Heart right ventricle (tissue), 16 donors: ENCODE measurements at regions not wholly inside any gene's neighbourhood (a gene's known extent, or its start where the extent isn't known, plus 50 kb on each side); places are given as distances from the start of the nearest gene placed in this dataset.

ENCODE experiments used
- ATAC-seq, 8 donors: fragments of 200-7000 bp; cut with Tn5 transposase; one replicate each; pipeline ENCODE4 v1.9.1; 2020; ENCODE audit warnings: mild to moderate bottlenecking in 8 of 8, moderate library complexity in 8 of 8, moderate number of reproducible peaks in 1 of 8
- DNase-seq, 2 donors: peaks; one replicate each; pipeline ENCODE4 v3.0.0-alpha.2; 2020
- H3K27ac ChIP-seq, 10 donors: fragments of 200-600 bp; sonication (generic) in 2 of 10; one replicate each; pipeline versions ENCODE4 v1.5.0 to v1.8.0; 2020 to 2022; ENCODE audit warnings: mild to moderate bottlenecking in 3 of 10
- H3K27me3 ChIP-seq, 7 donors: fragments of 200-600 bp; one replicate each; pipeline ENCODE4 v1.8.0; 2021 to 2022; ENCODE audit warnings: mild to moderate bottlenecking in 2 of 7
- H3K36me3 ChIP-seq, 9 donors: fragments of 200-600 bp; sonication (generic) in 1 of 9; one replicate each; pipeline versions ENCODE4 v1.5.0 to v1.8.0; 2020 to 2022; ENCODE audit warnings: mild to moderate bottlenecking in 2 of 9
- H3K4me1 ChIP-seq, 9 donors: fragments of 200-600 bp; sonication (generic) in 1 of 9; one replicate each; pipeline versions ENCODE4 v1.5.0 to v1.8.0; 2020 to 2022; ENCODE audit warnings: mild to moderate bottlenecking in 4 of 9
- H3K4me3 ChIP-seq, 10 donors: fragments of 200-600 bp; sonication (generic) in 2 of 10; one replicate each; pipeline versions ENCODE4 v1.5.0 to v1.8.0; 2020 to 2022; ENCODE audit warnings: mild to moderate bottlenecking in 7 of 10, moderate library complexity in 2 of 10
- H3K9me3 ChIP-seq, 11 donors: fragments of 200-600 bp in 10 of 11; sonication (generic) in 2 of 11; one replicate each; pipeline versions ENCODE4 v1.5.0 to v1.8.0; 2013 to 2022; ENCODE audit warnings: mild to moderate bottlenecking in 2 of 11, control low read depth in 1 of 11, moderate library complexity in 1 of 11
- WGBS, 2 donors: extraction: QIAGEN DNeasy Blood & Tissue Kit; methylation state at CpG; one replicate each; pipeline ENCODE4 v1.1.7; 2013; ENCODE audit warnings: inconsistent platforms in 1 of 2; 5-methylcytosine and 5-hydroxymethylcytosine counted together
- intact Hi-C, 10 donors: fragments of 100-400 bp; cut with DNase I; formaldehyde crosslinking; loops; one replicate each; pipeline versions ENCODE4 v1.11.1 to v1.14.2; 2022
- TF ChIP-seq, protein P1 (sequence below), 9 donors: fragments of 200-600 bp; sonication (generic) in 2 of 9; IDR thresholded peaks; one replicate each; pipeline versions ENCODE4 v1.5.0 to v1.8.0; 2021 to 2022; ENCODE audit warnings: antibody characterized with exemption in 9 of 9, mild to moderate bottlenecking in 5 of 9, moderate library complexity in 1 of 9
- donor health status: Arrhythmogenic right ventricular cardiomyopathy.
- donor health status: ischemic (EF 13 %, LVEDD 7.1; RV severe dilation, severe dysfunction).
- donor health status: healthy with polysubstance abuse.
- donor health status: DM: no; HTN: yes; CAD: no.
- donor health status: DM: no; HTN: no; CAD: no.
- donor health status: ischemic (EF 25% LVEDD 6.9; RV normal size, moderate dysfunction).
- donor health status: ischemic (EF 25% LVEDD 5.7; RV mildly dilated, moderate dysfunction).
- donor health status: healthy.
- donor health status: DM: yes; HTN: yes; CAD: no.
- donor health status: Ischemic cardiomyopathy.
- donor health status: ischemic (EF 35%, LVEDD 5.7; RV mildly dilated, moderate dysfunction).
- donor health status: nonischemic (EF 11% LVEDD 7.7; RV severe dilation, severe dysfunction).
- donor health status: DM: yes; HTN: yes; CAD: no.
- donor health status: PGD.
- donor health status: ischemic (EF 29% LVEDD 5.4; RV normal size, mild dysfunction).
- donor health status: nonischemic (EF 23%, LVEDD 6.1; RV moderate dilation, normal function).

- WGBS, 2 donors = 80 to 81% methylated on average over 3 of the region's 3 CpGs
- Histone ChIP-seq H3K4me1 (no peaks in the 10 kb centered on the region), H3K27me3 (no peaks in the 10 kb centered on the region), H3K9me3 (peaks cover 0 to 6% (median 0%) of the 10 kb centered on the region in 11 donors), H3K4me3 (no peak overlapping the region), H3K27ac (no peak overlapping the region), H3K36me3 (no peaks in the 10 kb centered on the region)
- TF ChIP-seq, protein P1, sequence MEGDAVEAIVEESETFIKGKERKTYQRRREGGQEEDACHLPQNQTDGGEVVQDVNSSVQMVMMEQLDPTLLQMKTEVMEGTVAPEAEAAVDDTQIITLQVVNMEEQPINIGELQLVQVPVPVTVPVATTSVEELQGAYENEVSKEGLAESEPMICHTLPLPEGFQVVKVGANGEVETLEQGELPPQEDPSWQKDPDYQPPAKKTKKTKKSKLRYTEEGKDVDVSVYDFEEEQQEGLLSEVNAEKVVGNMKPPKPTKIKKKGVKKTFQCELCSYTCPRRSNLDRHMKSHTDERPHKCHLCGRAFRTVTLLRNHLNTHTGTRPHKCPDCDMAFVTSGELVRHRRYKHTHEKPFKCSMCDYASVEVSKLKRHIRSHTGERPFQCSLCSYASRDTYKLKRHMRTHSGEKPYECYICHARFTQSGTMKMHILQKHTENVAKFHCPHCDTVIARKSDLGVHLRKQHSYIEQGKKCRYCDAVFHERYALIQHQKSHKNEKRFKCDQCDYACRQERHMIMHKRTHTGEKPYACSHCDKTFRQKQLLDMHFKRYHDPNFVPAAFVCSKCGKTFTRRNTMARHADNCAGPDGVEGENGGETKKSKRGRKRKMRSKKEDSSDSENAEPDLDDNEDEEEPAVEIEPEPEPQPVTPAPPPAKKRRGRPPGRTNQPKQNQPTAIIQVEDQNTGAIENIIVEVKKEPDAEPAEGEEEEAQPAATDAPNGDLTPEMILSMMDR (IDR thresholded peaks at IDR 0.05) = no peak
- ATAC-seq (no peak), DNase-seq (no peak)
- intact Hi-C loops = no loop called here
These were observed 136.6 kb downstream of the HTR1B start for GRCh38 chr6:77326711-77327110.

DNA sequence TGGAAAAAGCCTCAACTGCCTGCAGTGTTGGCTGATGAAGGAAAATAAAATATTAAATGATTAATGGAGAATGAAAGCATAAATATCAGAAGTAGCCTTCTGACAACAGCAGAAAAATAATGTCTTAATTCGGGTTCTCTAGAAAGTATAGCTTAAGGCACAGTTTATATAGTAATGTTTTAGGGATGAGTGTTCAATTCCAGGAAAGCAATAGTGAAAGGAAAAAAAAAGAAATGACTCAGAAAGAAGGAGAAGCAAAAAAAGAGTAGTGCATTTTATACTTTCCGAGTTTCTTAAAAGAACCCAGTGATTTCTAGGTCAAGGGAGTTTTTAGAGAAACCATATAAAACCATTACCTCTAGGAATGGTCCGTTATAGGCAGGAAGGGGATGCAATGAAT lies 137.3 kb downstream of the HTR1B start:
- Histone ChIP-seq H3K4me3 (no peak overlapping the region), H3K36me3 (no peaks in the 10 kb centered on the region), H3K9me3 (peaks cover 0 to 1% (median 0%) of the 10 kb centered on the region in 11 donors), H3K4me1 (peaks cover 0 to 4% (median 0%) of the 10 kb centered on the region in 9 donors), H3K27me3 (no peaks in the 10 kb centered on the region), H3K27ac (no peak overlapping the region)
- no peak for ATAC-seq
- TF ChIP-seq, protein P1 (IDR thresholded peaks at IDR 0.05) = no peak
- WGBS, 2 donors = 83 to 86% methylated on average over 3 of the region's 3 CpGs
- no peak for DNase-seq
- intact Hi-C loops = no loop called here

DNA sequence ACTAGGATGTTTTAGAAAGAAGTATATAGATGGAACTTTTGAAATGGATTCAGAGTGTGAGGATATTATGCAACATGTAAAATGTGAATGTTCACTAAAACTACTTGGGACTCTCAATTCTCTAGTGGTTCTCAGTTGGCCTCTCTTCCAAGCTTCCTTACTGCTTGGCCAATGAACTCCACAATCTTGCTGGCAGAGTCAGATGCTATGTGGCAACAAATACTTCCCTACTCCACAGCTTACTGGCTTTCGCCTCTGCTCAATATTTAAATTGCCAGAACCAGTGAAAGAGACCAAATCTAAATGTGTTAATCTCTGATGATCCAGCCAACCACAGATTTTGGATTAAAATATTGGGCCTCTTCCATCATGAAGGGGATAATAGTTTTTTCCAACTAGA lies 138.4 kb downstream of the HTR1B start:
- 83 to 94% methylated on average over 1 of the region's 1 CpG for WGBS, 2 donors
- peaks cover 0 to 4% (median 0%) of the 10 kb centered on the region in 9 donors for H3K4me1 ChIP-seq
- no peaks in the 10 kb centered on the region for H3K9me3 ChIP-seq
- H3K27ac ChIP-seq = no peak overlapping the region
- TF ChIP-seq, protein P1 (IDR thresholded peaks at IDR 0.05) = no peak
- ATAC-seq (peak; percentile 62 to 93 (median 76)), DNase-seq (peak in 1 of 2 donors; percentile 25)
- intact Hi-C loops = no loop called here
- H3K4me3 ChIP-seq = no peak overlapping the region
- H3K36me3 ChIP-seq = no peaks in the 10 kb centered on the region
- H3K27me3 ChIP-seq = no peaks in the 10 kb centered on the region

GRCh38 chr6:77322604-77323003 lies 140.7 kb downstream of the HTR1B start:
- DNase-seq (no peak), ATAC-seq (no peak)
- TF ChIP-seq, protein P1 (IDR thresholded peaks at IDR 0.05) = no peak
- intact Hi-C loops = no loop called here
- peaks cover 0 to 4% (median 0%) of the 10 kb centered on the region in 9 donors for H3K4me1 ChIP-seq
- no peaks in the 10 kb centered on the region for H3K9me3 ChIP-seq
- no peaks in the 10 kb centered on the region for H3K27me3 ChIP-seq
- no peak overlapping the region for H3K27ac ChIP-seq
- no peak overlapping the region for H3K4me3 ChIP-seq
- H3K36me3 ChIP-seq = no peaks in the 10 kb centered on the region
- WGBS, 2 donors = 65 to 78% methylated on average over 3 of the region's 3 CpGs
